ENCODE measurements at regions not wholly inside any gene's neighbourhood (a gene's known extent, or its start where the extent isn't known, plus 50 kb on each side); places are given as distances from the start of the nearest gene placed in this dataset.

- no peak for DNase-seq (ENCODE audit: low read depth)
These were observed 321.4 kb downstream of the HAPSTR1 start for GRCh38 chr16:9412915-9413264.

GRCh38 chr16:9415545-9415944, 324.1 kb downstream of the HAPSTR1 start:
- no peak for DNase-seq (ENCODE audit: low read depth)

GRCh38 chr16:9417898-9418297, 326.5 kb downstream of the HAPSTR1 start:
- DNase-seq (ENCODE audit: low read depth): no peak

GRCh38 chr16:9419161-9419560, 327.7 kb downstream of the HAPSTR1 start:
- no peak for DNase-seq (ENCODE audit: low read depth)

- no peak for DNase-seq (ENCODE audit: low read depth)
These were observed 331.5 kb downstream of the HAPSTR1 start for GRCh38 chr16:9422762-9423513.

- no peak for DNase-seq (ENCODE audit: low read depth)
These were observed 333.8 kb downstream of the HAPSTR1 start for GRCh38 chr16:9425236-9425635.

- DNase-seq (ENCODE audit: low read depth): no peak
These were observed 337.0 kb downstream of the HAPSTR1 start for GRCh38 chr16:9428355-9429005.

- DNase-seq (ENCODE audit: low read depth): no peak
These were observed 338.3 kb downstream of the HAPSTR1 start for GRCh38 chr16:9429646-9430330.

GRCh38 chr16:9434659-9435058, 343.2 kb downstream of the HAPSTR1 start:
- DNase-seq (ENCODE audit: low read depth): no peak

- DNase-seq (ENCODE audit: low read depth): no peak
These were observed 344.7 kb downstream of the HAPSTR1 start for GRCh38 chr16:9436175-9436574.

GRCh38 chr16:9437115-9437514, 345.7 kb downstream of the HAPSTR1 start:
- DNase-seq (ENCODE audit: low read depth): no peak

GRCh38 chr16:9438991-9439390, 347.5 kb downstream of the HAPSTR1 start:
- no peak for DNase-seq (ENCODE audit: low read depth)

GRCh38 chr16:9441012-9441411, 349.6 kb downstream of the HAPSTR1 start:
- DNase-seq (ENCODE audit: low read depth): no peak

GRCh38 chr16:9443864-9444263, 352.4 kb downstream of the HAPSTR1 start:
- DNase-seq (ENCODE audit: low read depth): no peak

- no peak for DNase-seq (ENCODE audit: low read depth)
These were observed 355.2 kb downstream of the HAPSTR1 start for GRCh38 chr16:9446471-9447194.

- no peak for DNase-seq (ENCODE audit: low read depth)
These were observed 355.7 kb downstream of the HAPSTR1 start for GRCh38 chr16:9447195-9447551.

- no peak for DNase-seq (ENCODE audit: low read depth)
These were observed 356.3 kb downstream of the HAPSTR1 start for GRCh38 chr16:9447699-9448098.

- DNase-seq (ENCODE audit: low read depth): no peak
These were observed 358.2 kb downstream of the HAPSTR1 start for GRCh38 chr16:9449597-9449996.

GRCh38 chr16:9457215-9457614, 365.8 kb downstream of the HAPSTR1 start:
- DNase-seq (ENCODE audit: low read depth): no peak

- no peak for DNase-seq (ENCODE audit: low read depth)
These were observed 367.4 kb downstream of the HAPSTR1 start for GRCh38 chr16:9458816-9459215.

- no peak for DNase-seq (ENCODE audit: low read depth)
These were observed 371.5 kb downstream of the HAPSTR1 start for GRCh38 chr16:9462984-9463383.

GRCh38 chr16:9463461-9463860, 372.0 kb downstream of the HAPSTR1 start:
- DNase-seq (ENCODE audit: low read depth): no peak

GRCh38 chr16:9465161-9465560, 373.7 kb downstream of the HAPSTR1 start:
- DNase-seq (ENCODE audit: low read depth): no peak

Measured in CMK (cell line).